Heart right ventricle (tissue), 16 donors: ENCODE measurements at regions not wholly inside any gene's neighbourhood (a gene's known extent, or its start where the extent isn't known, plus 50 kb on each side); places are given as distances from the start of the nearest gene placed in this dataset.

Experiments
- ATAC-seq, 8 donors: fragments of 200-7000 bp; cut with Tn5 transposase; one replicate each; pipeline ENCODE4 v1.9.1; 2020; ENCODE audit warnings: mild to moderate bottlenecking in 8 of 8, moderate library complexity in 8 of 8, moderate number of reproducible peaks in 1 of 8
- DNase-seq, 2 donors: peaks; one replicate each; pipeline ENCODE4 v3.0.0-alpha.2; 2020
- H3K27ac ChIP-seq, 10 donors: fragments of 200-600 bp; sonication (generic) in 2 of 10; one replicate each; pipeline versions ENCODE4 v1.5.0 to v1.8.0; 2020 to 2022; ENCODE audit warnings: mild to moderate bottlenecking in 3 of 10
- H3K27me3 ChIP-seq, 7 donors: fragments of 200-600 bp; one replicate each; pipeline ENCODE4 v1.8.0; 2021 to 2022; ENCODE audit warnings: mild to moderate bottlenecking in 2 of 7
- H3K36me3 ChIP-seq, 9 donors: fragments of 200-600 bp; sonication (generic) in 1 of 9; one replicate each; pipeline versions ENCODE4 v1.5.0 to v1.8.0; 2020 to 2022; ENCODE audit warnings: mild to moderate bottlenecking in 2 of 9
- H3K4me1 ChIP-seq, 9 donors: fragments of 200-600 bp; sonication (generic) in 1 of 9; one replicate each; pipeline versions ENCODE4 v1.5.0 to v1.8.0; 2020 to 2022; ENCODE audit warnings: mild to moderate bottlenecking in 4 of 9
- H3K4me3 ChIP-seq, 10 donors: fragments of 200-600 bp; sonication (generic) in 2 of 10; one replicate each; pipeline versions ENCODE4 v1.5.0 to v1.8.0; 2020 to 2022; ENCODE audit warnings: mild to moderate bottlenecking in 7 of 10, moderate library complexity in 2 of 10
- H3K9me3 ChIP-seq, 11 donors: fragments of 200-600 bp in 10 of 11; sonication (generic) in 2 of 11; one replicate each; pipeline versions ENCODE4 v1.5.0 to v1.8.0; 2013 to 2022; ENCODE audit warnings: mild to moderate bottlenecking in 2 of 11, control low read depth in 1 of 11, moderate library complexity in 1 of 11
- CTCF ChIP-seq, 9 donors: fragments of 200-600 bp; sonication (generic) in 2 of 9; IDR thresholded peaks; one replicate each; pipeline versions ENCODE4 v1.5.0 to v1.8.0; 2021 to 2022; ENCODE audit warnings: antibody characterized with exemption in 9 of 9, mild to moderate bottlenecking in 5 of 9, moderate library complexity in 1 of 9
- WGBS, 2 donors: extraction: QIAGEN DNeasy Blood & Tissue Kit; methylation state at CpG; one replicate each; pipeline ENCODE4 v1.1.7; 2013; ENCODE audit warnings: inconsistent platforms in 1 of 2; 5-methylcytosine and 5-hydroxymethylcytosine counted together
- intact Hi-C, 10 donors: fragments of 100-400 bp; cut with DNase I; formaldehyde crosslinking; loops; one replicate each; pipeline versions ENCODE4 v1.11.1 to v1.14.2; 2022
- donor health status: Arrhythmogenic right ventricular cardiomyopathy.
- donor health status: ischemic (EF 13 %, LVEDD 7.1; RV severe dilation, severe dysfunction).
- donor health status: healthy with polysubstance abuse.
- donor health status: DM: no; HTN: yes; CAD: no.
- donor health status: DM: no; HTN: no; CAD: no.
- donor health status: ischemic (EF 25% LVEDD 6.9; RV normal size, moderate dysfunction).
- donor health status: ischemic (EF 25% LVEDD 5.7; RV mildly dilated, moderate dysfunction).
- donor health status: healthy.
- donor health status: DM: yes; HTN: yes; CAD: no.
- donor health status: Ischemic cardiomyopathy.
- donor health status: ischemic (EF 35%, LVEDD 5.7; RV mildly dilated, moderate dysfunction).
- donor health status: nonischemic (EF 11% LVEDD 7.7; RV severe dilation, severe dysfunction).
- donor health status: DM: yes; HTN: yes; CAD: no.
- donor health status: PGD.
- donor health status: ischemic (EF 29% LVEDD 5.4; RV normal size, mild dysfunction).
- donor health status: nonischemic (EF 23%, LVEDD 6.1; RV moderate dilation, normal function).

GRCh38 chr1:181366910-181367309 is 116.4 kb upstream of the CACNA1E start:
- DNase-seq (no peak), ATAC-seq (no peak)
- H3K4me1 ChIP-seq = no peaks in the 10 kb centered on the region
- no peak overlapping the region for H3K27ac ChIP-seq
- no peaks in the 10 kb centered on the region for H3K36me3 ChIP-seq
- no peak overlapping the region for H3K4me3 ChIP-seq
- TF ChIP-seq CTCF (IDR thresholded peaks at IDR 0.05) = no peak
- peaks cover 0 to 5% (median 0%) of the 10 kb centered on the region in 7 donors for H3K27me3 ChIP-seq
- WGBS, 2 donors = 92 to 94% methylated on average over 8 of the region's 8 CpGs
- intact Hi-C loops = no loop called here
- peaks cover 0 to 12% (median 5%) of the 10 kb centered on the region in 11 donors for H3K9me3 ChIP-seq

- Histone ChIP-seq H3K27me3 (peaks cover 0 to 2% (median 0%) of the 10 kb centered on the region in 7 donors), H3K36me3 (no peaks in the 10 kb centered on the region), H3K9me3 (peaks cover 0 to 21% (median 11%) of the 10 kb centered on the region in 11 donors), H3K27ac (no peak overlapping the region), H3K4me3 (no peak overlapping the region), H3K4me1 (no peaks in the 10 kb centered on the region)
- 75 to 82% methylated on average over 4 of the region's 4 CpGs for WGBS, 2 donors
- DNase-seq = no peak
- intact Hi-C loops = no loop called here
- ATAC-seq = no peak
- TF ChIP-seq CTCF (IDR thresholded peaks at IDR 0.05) = no peak
These were observed 113.9 kb upstream of the CACNA1E start for GRCh38 chr1:181369416-181369815.

- Histone ChIP-seq H3K27ac (no peak overlapping the region), H3K36me3 (no peaks in the 10 kb centered on the region), H3K27me3 (peaks cover 0 to 24% (median 0%) of the 10 kb centered on the region in 7 donors), H3K4me3 (no peak overlapping the region), H3K4me1 (peaks cover 0 to 5% (median 0%) of the 10 kb centered on the region in 9 donors), H3K9me3 (no peaks in the 10 kb centered on the region)
- no peak for DNase-seq
- TF ChIP-seq CTCF (IDR thresholded peaks at IDR 0.05) = no peak
- ATAC-seq = no peak
- 65 to 76% methylated on average over 6 of the region's 6 CpGs for WGBS, 2 donors
- intact Hi-C loops = no loop called here
These were observed 99.6 kb upstream of the CACNA1E start for GRCh38 chr1:181383695-181384094.

GRCh38 chr1:181386340-181386739 is 97.0 kb upstream of the CACNA1E start:
- intact Hi-C loops = no loop called here
- no peak overlapping the region for H3K27ac ChIP-seq
- no peaks in the 10 kb centered on the region for H3K36me3 ChIP-seq
- TF ChIP-seq CTCF (IDR thresholded peaks at IDR 0.05) = no peak
- peaks cover 0 to 10% (median 0%) of the 10 kb centered on the region in 9 donors for H3K4me1 ChIP-seq
- peak in 1 of 2 donors; percentile 9 for DNase-seq
- 21 to 44% methylated on average over 2 of the region's 2 CpGs for WGBS, 2 donors
- H3K9me3 ChIP-seq = no peaks in the 10 kb centered on the region
- ATAC-seq = peak in 5 of 8 donors; percentile 54 to 69 (median 61)
- H3K4me3 ChIP-seq = no peak overlapping the region
- H3K27me3 ChIP-seq = peaks cover 0 to 27% (median 11%) of the 10 kb centered on the region in 7 donors
